HEK293T (cell line): ENCODE measurements at regions not wholly inside any gene's neighbourhood (a gene's known extent, or its start where the extent isn't known, plus 50 kb on each side); places are given as distances from the start of the nearest gene placed in this dataset.

Experiments
- CTCF ChIA-PET: fragments of 350-600 bp; formaldehyde crosslinking; extraction: SDS; loops from one replicate; lab custom pipeline; 2021; ENCODE audit warnings: antibody characterized with exemption, inconsistent platforms; lab: Yijun Ruan, JAX
- POLR2A ChIA-PET: fragments of 350-600 bp; formaldehyde crosslinking; extraction: SDS; loops from one replicate; lab custom pipeline; 2020; ENCODE audit warnings: antibody characterized with exemption, inconsistent platforms; lab: Yijun Ruan, JAX
- DNase-seq: peaks from one replicate; pipeline ENCODE4 v3.0.0; 2012; ENCODE audit warnings: mixed read lengths; ENCODE audit errors: extremely low spot score
- ARNT ChIP-seq: fragments of 450-650 bp; IDR thresholded peaks from 2 replicates; pipeline ENCODE4 v1.6.1; 2017; ENCODE audit warnings: mild to moderate bottlenecking
- BHLHE40 ChIP-seq: fragments of 450-650 bp; IDR thresholded peaks from 2 replicates; pipeline ENCODE4 v1.6.1; 2016; ENCODE audit warnings: mild to moderate bottlenecking, moderate library complexity, borderline replicate concordance
- CTBP1 ChIP-seq: fragments of 450-650 bp; IDR thresholded peaks from 2 replicates; pipeline ENCODE4 v1.6.1; 2016; ENCODE audit warnings: borderline replicate concordance
- ELF4 ChIP-seq: fragments of 450-650 bp; IDR thresholded peaks from 2 replicates; pipeline ENCODE4 v1.6.1; 2017; ENCODE audit warnings: antibody characterized with exemption
- FOXA1 ChIP-seq: fragments of 450-650 bp; IDR thresholded peaks from 2 replicates; pipeline ENCODE4 v1.6.1; 2016; ENCODE audit warnings: mild to moderate bottlenecking
- FOXK2 ChIP-seq: fragments of 450-650 bp; IDR thresholded peaks from 2 replicates; pipeline ENCODE4 v1.6.1; 2016; ENCODE audit warnings: mild to moderate bottlenecking
- FOXM1 ChIP-seq: fragments of 450-650 bp; IDR thresholded peaks from 2 replicates; pipeline ENCODE4 v1.6.1; 2017; ENCODE audit warnings: mild to moderate bottlenecking, borderline replicate concordance
- HDGF ChIP-seq: fragments of 450-650 bp; IDR thresholded peaks from 2 replicates; pipeline ENCODE4 v1.6.1; 2017; ENCODE audit warnings: antibody characterized with exemption, borderline replicate concordance
- L3MBTL2 ChIP-seq: fragments of 450-650 bp; conservative IDR thresholded peaks from 2 replicates; pipeline ENCODE4 v1.6.1; 2016; ENCODE audit warnings: mild to moderate bottlenecking
- LEF1 ChIP-seq: fragments of 450-650 bp; IDR thresholded peaks from 2 replicates; pipeline ENCODE4 v1.6.1; 2017; ENCODE audit warnings: mild to moderate bottlenecking, borderline replicate concordance
- NFRKB ChIP-seq: fragments of 450-650 bp; IDR thresholded peaks from 2 replicates; pipeline ENCODE4 v1.6.1; 2016; ENCODE audit warnings: mild to moderate bottlenecking, moderate library complexity
- PKNOX1 ChIP-seq: fragments of 450-650 bp; IDR thresholded peaks from 2 replicates; pipeline ENCODE4 v1.6.1; 2016
- SP1 ChIP-seq: fragments of 450-650 bp; IDR thresholded peaks from 2 replicates; pipeline ENCODE4 v1.6.1; 2017
- SUZ12 ChIP-seq: fragments of 450-650 bp; IDR thresholded peaks from 2 replicates; pipeline ENCODE4 v1.6.1; 2016; ENCODE audit warnings: mild to moderate bottlenecking
- TARDBP ChIP-seq: fragments of 450-650 bp; IDR thresholded peaks from 2 replicates; pipeline ENCODE4 v1.6.1; 2016
- ZNF384 ChIP-seq: fragments of 450-650 bp; IDR thresholded peaks from 2 replicates; pipeline ENCODE4 v1.6.1; 2016

- CTCF ChIA-PET, result no interaction called here
- DNase-seq, result no peak
- TF ChIP-seq LEF1 (no peak), SUZ12 (no peak), BHLHE40 (no peak), NFRKB (no peak), FOXA1 (no peak), ARNT (no peak), FOXK2 (no peak), SP1 (no peak), FOXM1 (no peak), HDGF (no peak), TARDBP (no peak), PKNOX1 (no peak), ZNF384 (no peak), L3MBTL2 (no peak), CTBP1 (no peak), ELF4 (no peak)
- POLR2A ChIA-PET, result no interaction called here
Measured at GRCh38 chr4:19301527-19301926, 950.2 kb upstream of the SLIT2 start.

- DNase-seq, result no peak
- ChIA-PET CTCF (no interaction called here), POLR2A (no interaction called here)
- no peak for TF ChIP-seq HDGF
- TF ChIP-seq CTBP1, result no peak
- no peak for TF ChIP-seq NFRKB
- no peak for TF ChIP-seq SP1
- TF ChIP-seq LEF1, result no peak
- no peak for TF ChIP-seq PKNOX1
- no peak for TF ChIP-seq FOXA1
- TF ChIP-seq BHLHE40, result no peak
- no peak for TF ChIP-seq ARNT
- TF ChIP-seq FOXK2, result no peak
- TF ChIP-seq ZNF384, result no peak
- no peak for TF ChIP-seq SUZ12
- TF ChIP-seq FOXM1, result no peak
- TF ChIP-seq L3MBTL2, result no peak
- TF ChIP-seq ELF4, result no peak
- no peak for TF ChIP-seq TARDBP
Measured at GRCh38 chr4:19300213-19300612, 951.5 kb upstream of the SLIT2 start.

- CTCF ChIA-PET, result no interaction called here
- POLR2A ChIA-PET, result no interaction called here
- TF ChIP-seq ELF4, result no peak
- no peak for TF ChIP-seq LEF1
- TF ChIP-seq BHLHE40, result no peak
- no peak for TF ChIP-seq SP1
- no peak for DNase-seq
Measured at GRCh38 chr4:19298998-19299397, 952.7 kb upstream of the SLIT2 start.

- ChIA-PET POLR2A (no interaction called here), CTCF (no interaction called here)
- no peak for TF ChIP-seq SUZ12
- TF ChIP-seq L3MBTL2, result no peak
- TF ChIP-seq FOXM1, result no peak
- TF ChIP-seq PKNOX1, result no peak
- no peak for TF ChIP-seq ZNF384
- TF ChIP-seq HDGF, result no peak
- TF ChIP-seq ELF4, result no peak
- TF ChIP-seq FOXA1, result no peak
- TF ChIP-seq SP1, result no peak
- no peak for TF ChIP-seq TARDBP
- no peak for TF ChIP-seq NFRKB
- no peak for TF ChIP-seq ARNT
- no peak for TF ChIP-seq CTBP1
- TF ChIP-seq BHLHE40, result no peak
- TF ChIP-seq FOXK2, result no peak
- no peak for TF ChIP-seq LEF1
- DNase-seq, result no peak
Measured at GRCh38 chr4:19293781-19294180, 957.9 kb upstream of the SLIT2 start.

GRCh38 chr4:19293080-19293479, 958.6 kb upstream of the SLIT2 start:
- no peak for DNase-seq
- ChIA-PET POLR2A (no interaction called here), CTCF (no interaction called here)
- TF ChIP-seq SP1 (no peak), PKNOX1 (no peak), ARNT (no peak), NFRKB (no peak), FOXM1 (no peak)

- POLR2A ChIA-PET, result no interaction called here
Measured at GRCh38 chr4:19286924-19287323, 964.8 kb upstream of the SLIT2 start.

More at GRCh38 chr4:19286924-19287323, 964.8 kb upstream of the SLIT2 start:
- no peak for TF ChIP-seq L3MBTL2
- TF ChIP-seq NFRKB, result no peak
- TF ChIP-seq ZNF384, result no peak
- TF ChIP-seq CTBP1, result no peak
- no peak for TF ChIP-seq SUZ12
- TF ChIP-seq FOXM1, result no peak
- TF ChIP-seq ELF4, result no peak
- TF ChIP-seq LEF1, result no peak
- TF ChIP-seq TARDBP, result no peak
- TF ChIP-seq SP1, result no peak
- TF ChIP-seq HDGF, result no peak
- CTCF ChIA-PET, result no interaction called here
- no peak for DNase-seq
